NOMO-1 treated with DMSO at 0.1 percent for 48 hours (cell line): ENCODE measurements at regions not wholly inside any gene's neighbourhood (a gene's known extent, or its start where the extent isn't known, plus 50 kb on each side); places are given as distances from the start of the nearest gene placed in this dataset.
"Not testable (repeated sequence)": the region's sequence is repeated elsewhere in the genome, so short reads cannot be mapped to it uniquely, and the experiment has no call there.

Experiments
- DNase-seq: peaks from one replicate; lab custom pipeline; 2025; ENCODE audit not compliant: unreplicated experiment; lab: John Stamatoyannopoulos, UW

- DNase-seq, result no peak
Observed at GRCh38 chr21:27390384-27390783, 423.5 kb upstream of the ADAMTS5 start.

- no peak for DNase-seq
Observed at GRCh38 chr21:27388825-27389224, 421.9 kb upstream of the ADAMTS5 start.

GRCh38 chr21:27382404-27382803 is 415.5 kb upstream of the ADAMTS5 start:
- DNase-seq, result no peak

- DNase-seq, result no peak
Observed at GRCh38 chr21:27380303-27380702, 413.4 kb upstream of the ADAMTS5 start.

- DNase-seq, result no peak
Observed at GRCh38 chr21:27379354-27379753, 412.5 kb upstream of the ADAMTS5 start.

- DNase-seq, result no peak
Observed at GRCh38 chr21:27372381-27372780, 405.5 kb upstream of the ADAMTS5 start.

- DNase-seq, result no peak
Observed at GRCh38 chr21:27371975-27372331, 405.1 kb upstream of the ADAMTS5 start.

- DNase-seq, result no peak
Observed at GRCh38 chr21:27371115-27371974, 404.5 kb upstream of the ADAMTS5 start.

- DNase-seq, result no peak
Observed at GRCh38 chr21:27369978-27370571, 403.2 kb upstream of the ADAMTS5 start.

GRCh38 chr21:27369234-27369633 is 402.3 kb upstream of the ADAMTS5 start:
- no peak for DNase-seq

GRCh38 chr21:27366646-27367235 is 399.9 kb upstream of the ADAMTS5 start:
- DNase-seq, result no peak

- no peak for DNase-seq
Observed at GRCh38 chr21:27366036-27366435, 399.1 kb upstream of the ADAMTS5 start.

GRCh38 chr21:27365394-27365793 is 398.5 kb upstream of the ADAMTS5 start:
- no peak for DNase-seq

- no peak for DNase-seq
Observed at GRCh38 chr21:27363719-27364477, 397.0 kb upstream of the ADAMTS5 start.

- DNase-seq, result no peak
Observed at GRCh38 chr21:27362249-27362648, 395.4 kb upstream of the ADAMTS5 start.

GRCh38 chr21:27359141-27359540 is 392.3 kb upstream of the ADAMTS5 start:
- DNase-seq, result no peak

- DNase-seq, result no peak
Observed at GRCh38 chr21:27352885-27353284, 386.0 kb upstream of the ADAMTS5 start.

- no peak for DNase-seq
Observed at GRCh38 chr21:27346041-27346448, 379.2 kb upstream of the ADAMTS5 start.

GRCh38 chr21:27339902-27340301 is 373.0 kb upstream of the ADAMTS5 start:
- no peak for DNase-seq

- not testable (repeated sequence) for DNase-seq
Observed at GRCh38 chr21:27338007-27338406, 371.1 kb upstream of the ADAMTS5 start.

- no peak for DNase-seq
Observed at GRCh38 chr21:27333096-27333495, 366.2 kb upstream of the ADAMTS5 start.
